Naive thymus-derived CD8-positive, alpha-beta T cell (primary cell): ENCODE measurements at regions not wholly inside any gene's neighbourhood (a gene's known extent, or its start where the extent isn't known, plus 50 kb on each side); places are given as distances from the start of the nearest gene placed in this dataset.
A peak's percentile ranks its signal among the peaks of the same experiment; 100 is the strongest.

Source experiments
- ATAC-seq, 2 donors: fragments of 150-1000 bp; cut with Tn5 transposase in 1 of 2; sonication (Bioruptor Pico), chemical (Tn5 transposase) in 1 of 2; 1 replicate in 1 of 2; 2 replicates in 1 of 2; pipeline ENCODE4 v1.10.0; 2021; ENCODE audit warnings: mild to moderate bottlenecking in 2 of 2, moderate library complexity in 2 of 2
- POLR2A ChIA-PET: fragments of 350-600 bp; sonication (Branson Sonifier 250); formaldehyde crosslinking; loops from one replicate; lab custom pipeline; 2021; ENCODE audit warnings: antibody characterized with exemption; lab: Charles Lee
- DNase-seq, 10 donors: peaks; one replicate each; pipeline versions ENCODE4 v3.0.0 to v3.0.0-alpha.2; 2020 to 2022
- H3K27ac Mint-ChIP-seq, 10 donors: one replicate each; pipeline ENCODE4 v1.8.0; 2020 to 2022; ENCODE audit warnings: mild to moderate bottlenecking in 10 of 10, mixed read lengths in 10 of 10, moderate library complexity in 4 of 10, inconsistent platforms in 1 of 10
- H3K27me3 Mint-ChIP-seq, 5 donors: one replicate each; pipeline ENCODE4 v1.8.0; 2021 to 2022; ENCODE audit warnings: mixed read lengths in 5 of 5
- H3K36me3 Mint-ChIP-seq, 3 donors: one replicate each; pipeline ENCODE4 v1.8.0; 2020 to 2022; ENCODE audit warnings: mixed read lengths in 3 of 3, mild to moderate bottlenecking in 2 of 3, inconsistent platforms in 1 of 3
- H3K4me1 Mint-ChIP-seq, 4 donors: one replicate each; pipeline ENCODE4 v1.8.0; 2021 to 2022; ENCODE audit warnings: mixed read lengths in 4 of 4
- H3K4me3 Mint-ChIP-seq, 10 donors: one replicate each; pipeline ENCODE4 v1.8.0; 2020 to 2022; ENCODE audit warnings: mild to moderate bottlenecking in 10 of 10, mixed read lengths in 10 of 10, moderate library complexity in 6 of 10, inconsistent platforms in 1 of 10
- H3K9me3 Mint-ChIP-seq, 9 donors: one replicate each; pipeline ENCODE4 v1.8.0; 2020 to 2022; ENCODE audit warnings: mixed read lengths in 9 of 9, mild to moderate bottlenecking in 3 of 9, inconsistent platforms in 1 of 9, moderate library complexity in 1 of 9

GRCh38 chr13:108360139-108360538 is 90.6 kb downstream of the TNFSF13B start:
- POLR2A ChIA-PET: no interaction called here
- Mint-ChIP-seq H3K27ac (no peak overlapping the region), H3K36me3 (no peaks in the 10 kb centered on the region), H3K9me3 (no peaks in the 10 kb centered on the region), H3K4me3 (no peak overlapping the region), H3K27me3 (peaks cover 2 to 35% (median 7%) of the 10 kb centered on the region in 5 donors), H3K4me1 (peaks cover 0 to 1% (median 0%) of the 10 kb centered on the region in 4 donors)
- DNase-seq (no peak), ATAC-seq (no peak)

GRCh38 chr13:108361769-108362168 is 92.3 kb downstream of the TNFSF13B start:
- peaks cover 2 to 35% (median 6%) of the 10 kb centered on the region in 5 donors for H3K27me3 Mint-ChIP-seq
- H3K36me3 Mint-ChIP-seq: no peaks in the 10 kb centered on the region
- H3K27ac Mint-ChIP-seq: no peak overlapping the region
- peaks cover 0 to 1% (median 0%) of the 10 kb centered on the region in 4 donors for H3K4me1 Mint-ChIP-seq
- H3K9me3 Mint-ChIP-seq: no peaks in the 10 kb centered on the region
- no peak for ATAC-seq
- POLR2A ChIA-PET: no interaction called here
- H3K4me3 Mint-ChIP-seq: no peak overlapping the region
- DNase-seq: no peak

DNA sequence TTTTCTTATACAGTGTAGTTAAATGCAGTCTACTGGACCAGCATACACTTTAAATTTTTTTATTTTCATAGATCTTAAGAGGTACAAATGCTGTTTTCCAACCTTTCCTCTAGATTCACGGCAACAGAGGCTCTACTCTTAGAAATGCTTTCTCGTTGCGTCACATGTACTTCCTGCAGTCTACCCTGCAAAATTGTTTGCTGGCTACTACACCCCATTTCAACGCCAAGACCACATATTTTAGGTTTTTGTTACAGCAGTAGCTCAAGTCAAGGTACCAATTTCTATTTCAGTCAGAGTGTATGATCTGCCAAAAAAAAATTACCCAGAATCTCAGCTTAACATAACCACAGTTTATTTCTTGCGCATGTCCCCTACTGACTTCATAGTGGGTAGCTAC is 94.1 kb downstream of the TNFSF13B start:
- H3K27ac Mint-ChIP-seq: no peak overlapping the region
- POLR2A ChIA-PET: no interaction called here
- no peak overlapping the region for H3K4me3 Mint-ChIP-seq
- ATAC-seq (no peak), DNase-seq (no peak)
- H3K4me1 Mint-ChIP-seq: peaks cover 0 to 1% (median 0%) of the 10 kb centered on the region in 4 donors
- H3K36me3 Mint-ChIP-seq: peaks cover 0 to 2% (median 0%) of the 10 kb centered on the region in 3 donors
- peaks cover 2 to 35% (median 10%) of the 10 kb centered on the region in 5 donors for H3K27me3 Mint-ChIP-seq
- peaks cover 0 to 6% (median 0%) of the 10 kb centered on the region in 9 donors for H3K9me3 Mint-ChIP-seq

GRCh38 chr13:108365255-108365654 is 95.7 kb downstream of the TNFSF13B start:
- ATAC-seq (no peak), DNase-seq (no peak)
- no peak overlapping the region for H3K4me3 Mint-ChIP-seq
- peaks cover 0 to 1% (median 0%) of the 10 kb centered on the region in 4 donors for H3K4me1 Mint-ChIP-seq
- peaks cover 0 to 11% (median 0%) of the 10 kb centered on the region in 9 donors for H3K9me3 Mint-ChIP-seq
- peaks cover 0 to 35% (median 9%) of the 10 kb centered on the region in 5 donors for H3K27me3 Mint-ChIP-seq
- H3K27ac Mint-ChIP-seq: no peak overlapping the region
- POLR2A ChIA-PET: no interaction called here
- peaks cover 0 to 2% (median 0%) of the 10 kb centered on the region in 3 donors for H3K36me3 Mint-ChIP-seq

GRCh38 chr13:108368250-108368905 is 98.9 kb downstream of the TNFSF13B start:
- DNase-seq: no peak
- H3K9me3 Mint-ChIP-seq: peaks cover 0 to 20% (median 3%) of the 10 kb centered on the region in 9 donors
- H3K4me1 Mint-ChIP-seq: peaks cover 0 to 1% (median 0%) of the 10 kb centered on the region in 4 donors
- POLR2A ChIA-PET: no interaction called here
- H3K27me3 Mint-ChIP-seq: peaks cover 0 to 19% (median 3%) of the 10 kb centered on the region in 5 donors
- no peak overlapping the region for H3K4me3 Mint-ChIP-seq
- ATAC-seq: no peak
- peaks cover 0 to 2% (median 0%) of the 10 kb centered on the region in 3 donors for H3K36me3 Mint-ChIP-seq
- H3K27ac Mint-ChIP-seq: no peak overlapping the region

GRCh38 chr13:108369412-108369811 is 99.9 kb downstream of the TNFSF13B start:
- H3K9me3 Mint-ChIP-seq: peaks cover 0 to 20% (median 3%) of the 10 kb centered on the region in 9 donors
- no peak overlapping the region for H3K27ac Mint-ChIP-seq
- peaks cover 0 to 1% (median 0%) of the 10 kb centered on the region in 4 donors for H3K4me1 Mint-ChIP-seq
- peaks cover 0 to 9% (median 3%) of the 10 kb centered on the region in 5 donors for H3K27me3 Mint-ChIP-seq
- DNase-seq: no peak
- no peak for ATAC-seq
- POLR2A ChIA-PET: no interaction called here
- peaks cover 0 to 2% (median 0%) of the 10 kb centered on the region in 3 donors for H3K36me3 Mint-ChIP-seq
- H3K4me3 Mint-ChIP-seq: no peak overlapping the region

GRCh38 chr13:108375034-108375433 is 105.5 kb downstream of the TNFSF13B start:
- H3K27me3 Mint-ChIP-seq: peaks cover 1 to 11% (median 7%) of the 10 kb centered on the region in 5 donors
- POLR2A ChIA-PET: no interaction called here
- peaks cover 0 to 13% (median 5%) of the 10 kb centered on the region in 9 donors for H3K9me3 Mint-ChIP-seq
- DNase-seq (no peak), ATAC-seq (no peak)
- H3K36me3 Mint-ChIP-seq: no peaks in the 10 kb centered on the region
- H3K4me1 Mint-ChIP-seq: no peaks in the 10 kb centered on the region
- no peak overlapping the region for H3K4me3 Mint-ChIP-seq
- no peak overlapping the region for H3K27ac Mint-ChIP-seq

GRCh38 chr13:108375772-108376171 is 106.3 kb downstream of the TNFSF13B start:
- POLR2A ChIA-PET: no interaction called here
- no peaks in the 10 kb centered on the region for H3K36me3 Mint-ChIP-seq
- peaks cover 0 to 13% (median 5%) of the 10 kb centered on the region in 9 donors for H3K9me3 Mint-ChIP-seq
- DNase-seq (no peak), ATAC-seq (no peak)
- H3K4me1 Mint-ChIP-seq: no peaks in the 10 kb centered on the region
- no peak overlapping the region for H3K4me3 Mint-ChIP-seq
- no peak overlapping the region for H3K27ac Mint-ChIP-seq
- H3K27me3 Mint-ChIP-seq: peaks cover 1 to 11% (median 7%) of the 10 kb centered on the region in 5 donors

DNA sequence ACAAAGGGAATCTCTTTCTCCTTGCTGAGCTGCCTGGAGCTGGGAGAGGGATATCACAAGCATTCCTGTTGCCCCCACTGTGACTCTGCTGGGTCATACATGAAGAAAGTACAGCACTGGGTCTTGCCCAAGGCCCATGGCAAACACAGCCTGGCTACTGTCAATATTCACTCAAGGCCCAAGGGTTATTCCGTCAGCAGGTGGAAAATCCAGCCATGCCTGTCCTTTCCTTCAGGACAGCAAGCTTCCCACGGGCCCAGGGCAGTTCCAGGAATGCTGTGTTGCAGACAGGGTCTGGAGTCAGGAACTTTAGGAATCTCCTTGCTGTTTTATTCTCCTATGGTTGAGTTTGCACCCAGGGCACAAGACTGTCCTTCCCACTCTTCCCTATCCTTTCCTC is 106.8 kb downstream of the TNFSF13B start:
- peak in 1 of 10 donors; percentile 60 for DNase-seq
- Mint-ChIP-seq H3K9me3 (peaks cover 0 to 13% (median 3%) of the 10 kb centered on the region in 9 donors), H3K27ac (no peak overlapping the region), H3K4me1 (no peaks in the 10 kb centered on the region), H3K36me3 (no peaks in the 10 kb centered on the region), H3K4me3 (no peak overlapping the region), H3K27me3 (peaks cover 1 to 11% (median 7%) of the 10 kb centered on the region in 5 donors)
- no peak for ATAC-seq
- POLR2A ChIA-PET: no interaction called here

GRCh38 chr13:108377646-108378206 is 108.2 kb downstream of the TNFSF13B start:
- H3K9me3 Mint-ChIP-seq: peaks cover 0 to 6% (median 0%) of the 10 kb centered on the region in 9 donors
- H3K4me3 Mint-ChIP-seq: no peak overlapping the region
- ATAC-seq (no peak), DNase-seq (no peak)
- H3K4me1 Mint-ChIP-seq: no peaks in the 10 kb centered on the region
- no peaks in the 10 kb centered on the region for H3K36me3 Mint-ChIP-seq
- peaks cover 1 to 11% (median 7%) of the 10 kb centered on the region in 5 donors for H3K27me3 Mint-ChIP-seq
- no peak overlapping the region for H3K27ac Mint-ChIP-seq
- POLR2A ChIA-PET: no interaction called here

- Mint-ChIP-seq H3K4me3 (no peak overlapping the region), H3K27me3 (peaks cover 0 to 4% (median 3%) of the 10 kb centered on the region in 5 donors), H3K4me1 (no peaks in the 10 kb centered on the region), H3K9me3 (peaks cover 0 to 6% (median 0%) of the 10 kb centered on the region in 9 donors), H3K27ac (no peak overlapping the region), H3K36me3 (no peaks in the 10 kb centered on the region)
- no peak for DNase-seq
- no peak for ATAC-seq
- POLR2A ChIA-PET: no interaction called here
Observed at GRCh38 chr13:108383667-108384066, 114.1 kb downstream of the TNFSF13B start.

- Mint-ChIP-seq H3K4me3 (no peak overlapping the region), H3K27ac (no peak overlapping the region), H3K27me3 (peaks cover 0 to 1% (median 0%) of the 10 kb centered on the region in 5 donors), H3K36me3 (no peaks in the 10 kb centered on the region), H3K4me1 (no peaks in the 10 kb centered on the region), H3K9me3 (peaks cover 0 to 3% (median 0%) of the 10 kb centered on the region in 9 donors)
- ATAC-seq (no peak), DNase-seq (no peak)
- POLR2A ChIA-PET: no interaction called here
Observed at GRCh38 chr13:108387156-108387555, 117.6 kb downstream of the TNFSF13B start.

DNA sequence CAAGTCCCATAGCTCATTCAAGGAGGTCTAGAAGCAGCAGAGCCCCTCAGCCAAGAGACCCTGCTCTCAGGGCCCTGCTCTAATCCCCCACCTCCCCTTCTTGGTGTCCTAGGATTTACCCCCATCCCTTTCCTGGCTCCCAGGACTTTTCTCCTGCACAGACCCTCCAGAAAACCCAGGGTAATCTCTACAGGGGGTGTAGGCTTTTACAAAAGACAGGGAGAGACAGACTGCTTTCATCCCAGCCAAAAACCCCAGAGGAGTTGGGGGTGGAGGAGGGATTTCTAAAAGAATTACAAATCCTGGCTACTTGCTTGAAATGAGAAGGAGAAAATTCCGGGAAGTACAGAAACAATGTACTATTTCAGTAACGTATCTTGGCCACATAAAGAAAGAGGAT is 133.3 kb downstream of the TNFSF13B start:
- no peaks in the 10 kb centered on the region for H3K36me3 Mint-ChIP-seq
- H3K9me3 Mint-ChIP-seq: peaks cover 0 to 6% (median 0%) of the 10 kb centered on the region in 9 donors
- peaks cover 5 to 11% (median 8%) of the 10 kb centered on the region in 4 donors for H3K4me1 Mint-ChIP-seq
- no peak overlapping the region for H3K4me3 Mint-ChIP-seq
- POLR2A ChIA-PET: no interaction called here
- H3K27me3 Mint-ChIP-seq: no peaks in the 10 kb centered on the region
- H3K27ac Mint-ChIP-seq: peak overlapping the region in 1 of 10 donors; percentile 10
- no peak for DNase-seq
- ATAC-seq: no peak
